IMR-90 (cell line): ENCODE measurements at regions not wholly inside any gene's neighbourhood (a gene's known extent, or its start where the extent isn't known, plus 50 kb on each side); places are given as distances from the start of the nearest gene placed in this dataset.

Experiments used
- ATAC-seq: fragments of 200-7000 bp; cut with Tn5 transposase; 2 replicates; pipeline ENCODE4 v1.9.1; 2020; ENCODE audit warnings: low read depth, mild to moderate bottlenecking, moderate library complexity
- BruUV-seq: library from RNA; stranded (reverse); fragments of 400-500 nt; replicated peaks from 2 replicates; lab custom pipeline; 2021; lab: Mats Ljungman, UMichigan
- CTCF ChIA-PET: fragments of 300-600 bp; formaldehyde crosslinking; extraction: SDS; loops from one replicate; lab custom pipeline; 2021; ENCODE audit warnings: antibody characterized with exemption; lab: Yijun Ruan, JAX
- POLR2A ChIA-PET: fragments of 300-600 bp; sonication (Branson Sonifier 250); formaldehyde crosslinking; loops from one replicate; lab custom pipeline; 2022; ENCODE audit warnings: antibody characterized with exemption; ENCODE audit not compliant: unreplicated experiment; lab: Charles Lee
- DNase-seq: peaks from one replicate; pipeline ENCODE4 v3.0.0; 2013
- H2AFZ ChIP-seq: replicated peaks from 2 replicates; pipeline ENCODE3; 2013; ENCODE audit warnings: low read length, mild to moderate bottlenecking; ENCODE audit not compliant: poor library complexity
- H2AK5ac ChIP-seq: 2 replicates; pipeline ENCODE4 v1.6.1; 2013; ENCODE audit warnings: low read depth, low read length, inconsistent platforms
- H2AK9ac ChIP-seq: replicated peaks from 2 replicates; pipeline ENCODE3; 2013; ENCODE audit warnings: mild to moderate bottlenecking, low read depth, low read length, moderate library complexity; ENCODE audit not compliant: poor library complexity
- H2BK120ac ChIP-seq: 2 replicates; pipeline ENCODE4 v1.6.1; 2013; ENCODE audit warnings: low read depth, low read length, inconsistent platforms
- H2BK15ac ChIP-seq: 3 replicates; pipeline ENCODE4 v1.6.1; 2013; ENCODE audit warnings: low read depth, low read length, inconsistent platforms
- H2BK20ac ChIP-seq: 2 replicates; pipeline ENCODE4 v1.6.1; 2013; ENCODE audit warnings: low read depth, mild to moderate bottlenecking, inconsistent platforms, low read length, moderate library complexity
- H2BK5ac ChIP-seq: 2 replicates; pipeline ENCODE4 v1.6.1; 2013; ENCODE audit warnings: mild to moderate bottlenecking, low read depth, low read length, inconsistent platforms; ENCODE audit not compliant: poor library complexity, severe bottlenecking
- H3K14ac ChIP-seq: replicated peaks from 2 replicates; pipeline ENCODE4 v1.6.1; 2013; ENCODE audit warnings: low read depth, low read length, inconsistent platforms
- H3K18ac ChIP-seq: 2 replicates; pipeline ENCODE4 v1.6.1; 2013; ENCODE audit warnings: low read depth, low read length, control low read depth
- H3K23ac ChIP-seq: 2 replicates; pipeline ENCODE4 v1.6.1; 2013; ENCODE audit warnings: low read depth, low read length, inconsistent platforms
- H3K27ac ChIP-seq: 2 replicates; pipeline ENCODE4 v1.5.1; 2013; ENCODE audit warnings: mild to moderate bottlenecking, control low read depth, low read length; ENCODE audit not compliant: insufficient read depth
- H3K27me3 ChIP-seq: 2 replicates; pipeline ENCODE4 v1.6.1; 2013; ENCODE audit warnings: low read length; ENCODE audit not compliant: control insufficient read depth, insufficient read depth
- H3K36me3 ChIP-seq: 2 replicates; pipeline ENCODE4 v1.6.1; 2013; ENCODE audit warnings: low read length, mixed read lengths; ENCODE audit not compliant: control insufficient read depth, insufficient read depth
- H3K4ac ChIP-seq: 2 replicates; pipeline ENCODE4 v1.6.1; 2013; ENCODE audit warnings: low read depth, low read length, inconsistent platforms
- H3K4me1 ChIP-seq: 2 replicates; pipeline ENCODE4 v1.6.1; 2013; ENCODE audit warnings: low read length, mixed read lengths; ENCODE audit not compliant: control insufficient read depth, insufficient read depth
- H3K4me2 ChIP-seq: 2 replicates; pipeline ENCODE4 v1.6.1; 2013; ENCODE audit warnings: low read depth, mild to moderate bottlenecking, control low read depth, low read length, moderate library complexity
- H3K4me3 ChIP-seq: 2 replicates; pipeline ENCODE4 v1.5.1; 2013; ENCODE audit warnings: low read depth, mild to moderate bottlenecking, control low read depth, low read length, moderate library complexity; ENCODE audit not compliant: insufficient read depth
- H3K56ac ChIP-seq: 2 replicates; pipeline ENCODE4 v1.6.1; 2013; ENCODE audit warnings: low read length, inconsistent platforms; ENCODE audit not compliant: insufficient read depth; ENCODE audit errors: extremely low read depth
- H3K79me1 ChIP-seq, 2 experiments: 2 replicates each; pipeline ENCODE4 v1.6.1; 2013; ENCODE audit warnings: low read length in 2 of 2, inconsistent platforms in 1 of 2, low read depth in 1 of 2
- H3K9ac ChIP-seq: 2 replicates; pipeline ENCODE4 v1.6.1; 2013; ENCODE audit warnings: low read depth, low read length, control low read depth
- H3K9me1 ChIP-seq: 2 replicates; pipeline ENCODE4 v1.6.1; 2013; ENCODE audit warnings: low read length, inconsistent platforms; ENCODE audit not compliant: insufficient read depth
- H3K9me3 ChIP-seq: 2 replicates; pipeline ENCODE4 v1.6.1; 2013; ENCODE audit warnings: low read length; ENCODE audit not compliant: control insufficient read depth, insufficient read depth
- H4K20me1 ChIP-seq: 2 replicates; pipeline ENCODE4 v1.6.1; 2013; ENCODE audit warnings: low read length, inconsistent platforms; ENCODE audit not compliant: insufficient read depth
- H4K5ac ChIP-seq: 2 replicates; pipeline ENCODE4 v1.6.1; 2013; ENCODE audit warnings: mild to moderate bottlenecking, low read depth, low read length, control low read depth
- H4K8ac ChIP-seq, 2 experiments: 2 replicates each; pipeline ENCODE4 v1.6.1; 2013; ENCODE audit warnings: low read depth in 2 of 2, low read length in 2 of 2, control low read depth in 1 of 2, inconsistent platforms in 1 of 2
- H4K91ac ChIP-seq: 2 replicates; pipeline ENCODE4 v1.6.1; 2013; ENCODE audit warnings: low read depth, low read length, inconsistent platforms; ENCODE audit not compliant: insufficient read depth
- BHLHE40 ChIP-seq: fragments of 150-350 bp; IDR thresholded peaks from 2 replicates; pipeline ENCODE4 v1.6.1; 2016; ENCODE audit warnings: mild to moderate bottlenecking, low read depth, low read length
- CEBPB ChIP-seq: IDR thresholded peaks from 2 replicates; pipeline ENCODE4 v1.6.1; 2012; ENCODE audit warnings: low read depth, low read length, improper control_type of control experiment
- CHD1 ChIP-seq: IDR thresholded peaks from 2 replicates; pipeline ENCODE4 v1.6.1; 2012; ENCODE audit warnings: low read depth, low read length, improper control_type of control experiment
- ELK1 ChIP-seq: fragments of 150-350 bp; IDR thresholded peaks from 2 replicates; pipeline ENCODE4 v1.6.1; 2016; ENCODE audit warnings: low read depth, mild to moderate bottlenecking, low read length, moderate library complexity, borderline replicate concordance
- FOS ChIP-seq: fragments of 150-350 bp; IDR thresholded peaks from 2 replicates; pipeline ENCODE4 v1.6.1; 2016; ENCODE audit warnings: low read depth, low read length
- MAFK ChIP-seq: IDR thresholded peaks from 2 replicates; pipeline ENCODE4 v1.6.1; 2012; ENCODE audit warnings: low read depth, low read length, improper control_type of control experiment
- MAZ ChIP-seq: IDR thresholded peaks from 2 replicates; pipeline ENCODE4 v1.6.1; 2012; ENCODE audit warnings: low read depth, mild to moderate bottlenecking, low read length, improper control_type of control experiment, moderate library complexity, borderline replicate concordance
- MXI1 ChIP-seq: IDR thresholded peaks from 2 replicates; pipeline ENCODE4 v1.6.1; 2012; ENCODE audit warnings: low read depth, mild to moderate bottlenecking, low read length, moderate library complexity, borderline replicate concordance
- NFE2L2 ChIP-seq: fragments of 150-350 bp; IDR thresholded peaks from 2 replicates; pipeline ENCODE4 v1.6.1; 2016; ENCODE audit warnings: low read depth, mild to moderate bottlenecking, low read length
- POLR2A ChIP-seq: IDR thresholded peaks from 2 replicates; pipeline ENCODE4 v1.6.1; 2012; ENCODE audit warnings: mild to moderate bottlenecking, low read depth, low read length
- RAD21 ChIP-seq: IDR thresholded peaks from 2 replicates; pipeline ENCODE4 v1.6.1; 2012; ENCODE audit warnings: low read length, improper control_type of control experiment
- RCOR1 ChIP-seq: IDR thresholded peaks from 2 replicates; pipeline ENCODE4 v1.6.1; 2012; ENCODE audit warnings: mild to moderate bottlenecking, low read length, improper control_type of control experiment; ENCODE audit not compliant: insufficient replicate concordance
- RFX5 ChIP-seq: IDR thresholded peaks from 2 replicates; pipeline ENCODE4 v1.8.0; 2012; ENCODE audit warnings: low read depth, mild to moderate bottlenecking, low read length, moderate library complexity
- SMC3 ChIP-seq: fragments of 150-350 bp; IDR thresholded peaks from 2 replicates; pipeline ENCODE4 v1.6.1; 2016; ENCODE audit warnings: low read depth, mild to moderate bottlenecking, antibody characterized with exemption, low read length, moderate library complexity
- WGBS, 2 experiments: methylation state at CpG; one replicate each; pipeline versions ENCODE4 v1.1.5 to v1.1.7; 2013; ENCODE audit warnings: missing lambda C conversion rate in 2 of 2; ENCODE audit not compliant: insufficient read length in 1 of 2; ENCODE audit errors: extremely low coverage in 2 of 2; 5-methylcytosine and 5-hydroxymethylcytosine counted together
- dilution Hi-C: fragments of 300-500 bp; cut with HindIII; formaldehyde crosslinking; loops from one replicate; pipeline ENCODE4 v1.14.3; 2018; ENCODE audit warnings: low sequenced_read_pairs; ENCODE audit not compliant: unreplicated experiment
- in situ Hi-C: fragments of 300-500 bp; cut with MboI; formaldehyde crosslinking; loops from 3 replicates; pipeline ENCODE4 v1.14.3; 2019; ENCODE audit warnings: low sequenced_read_pairs, inconsistent platforms, mixed read lengths
- intact Hi-C: fragments of 100-400 bp; cut with micrococcal nuclease; formaldehyde crosslinking; loops from 2 replicates; pipeline ENCODE4 v1.10.0; 2022
- TF ChIP-seq, protein P1 (sequence below): fragments of 150-350 bp; IDR thresholded peaks from 2 replicates; pipeline ENCODE4 v1.6.1; 2017; ENCODE audit warnings: mild to moderate bottlenecking, antibody characterized with exemption, low read length, low read depth
- TF ChIP-seq, protein P2 (sequence below): conservative IDR thresholded peaks from 2 replicates; pipeline ENCODE4 v1.5.1; 2012; ENCODE audit warnings: mild to moderate bottlenecking, low read depth, low read length, improper control_type of control experiment

- no CpG with 5 or more reads among the region's 7 CpGs for WGBS, 2 experiments
- Histone ChIP-seq H3K4me3 (no peak overlapping the region), H3K14ac (no peak overlapping the region), H3K56ac (no peak overlapping the region), H4K91ac (no peak overlapping the region), H4K5ac (no peak overlapping the region), H3K23ac (no peak overlapping the region), H2AFZ (no peak overlapping the region), H3K4ac (no peak overlapping the region), H2AK5ac (no peak overlapping the region), H3K4me2 (no peak overlapping the region), H3K27me3 (no peaks in the 10 kb centered on the region), H4K20me1 (no peaks in the 10 kb centered on the region), H3K36me3 (no peaks in the 10 kb centered on the region), H3K18ac (no peak overlapping the region), H3K27ac (no peak overlapping the region), H2BK20ac (no peak overlapping the region), H2BK15ac (no peak overlapping the region), H4K8ac (no peak overlapping the region), H2AK9ac (no peak overlapping the region), H2BK5ac (no peak overlapping the region), H3K9me3 (no peaks in the 10 kb centered on the region), H3K9me1 (no peaks in the 10 kb centered on the region), H2BK120ac (no peak overlapping the region), H3K4me1 (no peaks in the 10 kb centered on the region), H3K79me1 (no peaks in the 10 kb centered on the region), H3K9ac (no peak overlapping the region)
- no peak for ATAC-seq
- dilution Hi-C loops: no loop called here
- DNase-seq: no peak
- POLR2A ChIA-PET: no interaction called here
- CTCF ChIA-PET: no interaction called here
- intact Hi-C loops: no loop called here
- in situ Hi-C loops: no loop called here
- BruUV-seq: no TSS peak
- TF ChIP-seq MAFK (no peak), RCOR1 (no peak), RAD21 (no peak), BHLHE40 (no peak), ELK1 (no peak), MAZ (no peak), SMC3 (no peak), CHD1 (no peak), FOS (no peak), NFE2L2 (no peak), MXI1 (no peak), POLR2A (no peak), RFX5 (no peak), CEBPB (no peak)
- TF ChIP-seq, protein P1, sequence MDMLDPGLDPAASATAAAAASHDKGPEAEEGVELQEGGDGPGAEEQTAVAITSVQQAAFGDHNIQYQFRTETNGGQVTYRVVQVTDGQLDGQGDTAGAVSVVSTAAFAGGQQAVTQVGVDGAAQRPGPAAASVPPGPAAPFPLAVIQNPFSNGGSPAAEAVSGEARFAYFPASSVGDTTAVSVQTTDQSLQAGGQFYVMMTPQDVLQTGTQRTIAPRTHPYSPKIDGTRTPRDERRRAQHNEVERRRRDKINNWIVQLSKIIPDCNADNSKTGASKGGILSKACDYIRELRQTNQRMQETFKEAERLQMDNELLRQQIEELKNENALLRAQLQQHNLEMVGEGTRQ: no peak
- TF ChIP-seq, protein P2, sequence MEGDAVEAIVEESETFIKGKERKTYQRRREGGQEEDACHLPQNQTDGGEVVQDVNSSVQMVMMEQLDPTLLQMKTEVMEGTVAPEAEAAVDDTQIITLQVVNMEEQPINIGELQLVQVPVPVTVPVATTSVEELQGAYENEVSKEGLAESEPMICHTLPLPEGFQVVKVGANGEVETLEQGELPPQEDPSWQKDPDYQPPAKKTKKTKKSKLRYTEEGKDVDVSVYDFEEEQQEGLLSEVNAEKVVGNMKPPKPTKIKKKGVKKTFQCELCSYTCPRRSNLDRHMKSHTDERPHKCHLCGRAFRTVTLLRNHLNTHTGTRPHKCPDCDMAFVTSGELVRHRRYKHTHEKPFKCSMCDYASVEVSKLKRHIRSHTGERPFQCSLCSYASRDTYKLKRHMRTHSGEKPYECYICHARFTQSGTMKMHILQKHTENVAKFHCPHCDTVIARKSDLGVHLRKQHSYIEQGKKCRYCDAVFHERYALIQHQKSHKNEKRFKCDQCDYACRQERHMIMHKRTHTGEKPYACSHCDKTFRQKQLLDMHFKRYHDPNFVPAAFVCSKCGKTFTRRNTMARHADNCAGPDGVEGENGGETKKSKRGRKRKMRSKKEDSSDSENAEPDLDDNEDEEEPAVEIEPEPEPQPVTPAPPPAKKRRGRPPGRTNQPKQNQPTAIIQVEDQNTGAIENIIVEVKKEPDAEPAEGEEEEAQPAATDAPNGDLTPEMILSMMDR: no peak
Observed at GRCh38 chr5:8740595-8740994, 805.3 kb downstream of the SEMA5A start.
